Neural cell (in vitro differentiated cells): ENCODE measurements at regions not wholly inside any gene's neighbourhood (a gene's known extent, or its start where the extent isn't known, plus 50 kb on each side); places are given as distances from the start of the nearest gene placed in this dataset.

Experiments
- EP300 ChIP-seq: fragments of 450-650 bp; conservative IDR thresholded peaks from 2 replicates; pipeline ENCODE4 v1.6.1; 2014; ENCODE audit warnings: antibody characterized with exemption, mild to moderate bottlenecking, moderate library complexity; ENCODE audit not compliant: poor library complexity, severe bottlenecking
- EZH2 ChIP-seq: fragments of 200-600, 300-800 bp; shearing (Covaris generic), sonication (generic); IDR thresholded peaks from 2 replicates; pipeline ENCODE4 v1.6.1; 2014; ENCODE audit warnings: antibody characterized with exemption, low read length, borderline replicate concordance, mild to moderate bottlenecking; ENCODE audit not compliant: insufficient read depth, poor library complexity, severe bottlenecking
- MXI1 ChIP-seq: fragments of 450-650 bp; conservative IDR thresholded peaks from 2 replicates; pipeline ENCODE4 v1.6.1; 2014; ENCODE audit warnings: antibody characterized with exemption, mild to moderate bottlenecking; ENCODE audit not compliant: poor library complexity, severe bottlenecking
- POLR2AphosphoS5 ChIP-seq: IDR thresholded peaks from 2 replicates; pipeline ENCODE4 v1.6.1; 2012
- RAD21 ChIP-seq: fragments of 450-650 bp; conservative IDR thresholded peaks from 2 replicates; pipeline ENCODE4 v1.6.1; 2014; ENCODE audit warnings: antibody characterized with exemption, mild to moderate bottlenecking, moderate library complexity
- SMC3 ChIP-seq: fragments of 450-650 bp; conservative IDR thresholded peaks from 2 replicates; pipeline ENCODE4 v1.6.1; 2014; ENCODE audit warnings: antibody characterized with exemption, mild to moderate bottlenecking, moderate library complexity; ENCODE audit not compliant: poor library complexity
- TAF1 ChIP-seq: IDR thresholded peaks from 2 replicates; pipeline ENCODE4 v1.6.1; 2012; ENCODE audit warnings: low read depth
- TF ChIP-seq, protein P1 (sequence below): fragments of 450-650 bp; IDR thresholded peaks from 2 replicates; pipeline ENCODE4 v1.5.1; 2014; ENCODE audit warnings: antibody characterized with exemption, mild to moderate bottlenecking, moderate library complexity; ENCODE audit not compliant: poor library complexity, severe bottlenecking
- TF ChIP-seq, protein P2 (sequence below): IDR thresholded peaks from 2 replicates; pipeline ENCODE4 v1.6.1; 2012; ENCODE audit warnings: borderline replicate concordance

DNA sequence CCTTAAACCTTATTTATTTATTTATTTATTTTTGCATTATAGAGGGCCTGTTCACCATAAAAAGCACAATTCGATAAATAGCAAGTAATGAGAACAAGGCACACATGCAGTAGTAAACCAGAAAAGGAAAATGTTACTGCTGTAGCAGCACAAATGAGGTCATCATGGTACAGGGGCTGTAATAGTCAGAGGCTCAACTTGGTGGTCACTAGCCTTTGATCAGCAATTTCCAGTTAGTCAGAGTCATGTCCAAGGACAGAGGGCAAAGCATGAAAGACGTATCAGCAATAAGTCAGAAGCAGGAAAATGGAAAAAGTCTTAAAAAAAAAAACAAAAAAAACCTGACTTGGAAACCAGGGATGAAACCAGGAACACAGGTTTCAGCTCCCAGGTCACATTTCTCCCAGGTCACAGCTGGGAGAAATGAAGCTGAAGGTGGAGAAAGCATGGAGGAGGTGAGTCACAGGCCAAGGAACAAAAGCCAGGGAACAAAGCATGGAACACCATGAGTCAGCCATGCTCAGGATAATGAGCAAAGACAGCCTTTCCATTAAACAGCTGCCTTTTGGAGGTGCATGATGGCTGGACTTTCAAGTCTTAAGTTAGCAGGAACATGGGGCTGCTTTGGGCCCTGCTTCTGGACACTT is 556.3 kb downstream of the LTN1 start:
- TF ChIP-seq, protein P1, sequence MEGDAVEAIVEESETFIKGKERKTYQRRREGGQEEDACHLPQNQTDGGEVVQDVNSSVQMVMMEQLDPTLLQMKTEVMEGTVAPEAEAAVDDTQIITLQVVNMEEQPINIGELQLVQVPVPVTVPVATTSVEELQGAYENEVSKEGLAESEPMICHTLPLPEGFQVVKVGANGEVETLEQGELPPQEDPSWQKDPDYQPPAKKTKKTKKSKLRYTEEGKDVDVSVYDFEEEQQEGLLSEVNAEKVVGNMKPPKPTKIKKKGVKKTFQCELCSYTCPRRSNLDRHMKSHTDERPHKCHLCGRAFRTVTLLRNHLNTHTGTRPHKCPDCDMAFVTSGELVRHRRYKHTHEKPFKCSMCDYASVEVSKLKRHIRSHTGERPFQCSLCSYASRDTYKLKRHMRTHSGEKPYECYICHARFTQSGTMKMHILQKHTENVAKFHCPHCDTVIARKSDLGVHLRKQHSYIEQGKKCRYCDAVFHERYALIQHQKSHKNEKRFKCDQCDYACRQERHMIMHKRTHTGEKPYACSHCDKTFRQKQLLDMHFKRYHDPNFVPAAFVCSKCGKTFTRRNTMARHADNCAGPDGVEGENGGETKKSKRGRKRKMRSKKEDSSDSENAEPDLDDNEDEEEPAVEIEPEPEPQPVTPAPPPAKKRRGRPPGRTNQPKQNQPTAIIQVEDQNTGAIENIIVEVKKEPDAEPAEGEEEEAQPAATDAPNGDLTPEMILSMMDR: no peak
- TF ChIP-seq EZH2 (no peak), EP300 (no peak), POLR2AphosphoS5 (no peak), TAF1 (no peak), MXI1 (no peak), RAD21 (no peak), SMC3 (no peak)
- TF ChIP-seq, protein P2, sequence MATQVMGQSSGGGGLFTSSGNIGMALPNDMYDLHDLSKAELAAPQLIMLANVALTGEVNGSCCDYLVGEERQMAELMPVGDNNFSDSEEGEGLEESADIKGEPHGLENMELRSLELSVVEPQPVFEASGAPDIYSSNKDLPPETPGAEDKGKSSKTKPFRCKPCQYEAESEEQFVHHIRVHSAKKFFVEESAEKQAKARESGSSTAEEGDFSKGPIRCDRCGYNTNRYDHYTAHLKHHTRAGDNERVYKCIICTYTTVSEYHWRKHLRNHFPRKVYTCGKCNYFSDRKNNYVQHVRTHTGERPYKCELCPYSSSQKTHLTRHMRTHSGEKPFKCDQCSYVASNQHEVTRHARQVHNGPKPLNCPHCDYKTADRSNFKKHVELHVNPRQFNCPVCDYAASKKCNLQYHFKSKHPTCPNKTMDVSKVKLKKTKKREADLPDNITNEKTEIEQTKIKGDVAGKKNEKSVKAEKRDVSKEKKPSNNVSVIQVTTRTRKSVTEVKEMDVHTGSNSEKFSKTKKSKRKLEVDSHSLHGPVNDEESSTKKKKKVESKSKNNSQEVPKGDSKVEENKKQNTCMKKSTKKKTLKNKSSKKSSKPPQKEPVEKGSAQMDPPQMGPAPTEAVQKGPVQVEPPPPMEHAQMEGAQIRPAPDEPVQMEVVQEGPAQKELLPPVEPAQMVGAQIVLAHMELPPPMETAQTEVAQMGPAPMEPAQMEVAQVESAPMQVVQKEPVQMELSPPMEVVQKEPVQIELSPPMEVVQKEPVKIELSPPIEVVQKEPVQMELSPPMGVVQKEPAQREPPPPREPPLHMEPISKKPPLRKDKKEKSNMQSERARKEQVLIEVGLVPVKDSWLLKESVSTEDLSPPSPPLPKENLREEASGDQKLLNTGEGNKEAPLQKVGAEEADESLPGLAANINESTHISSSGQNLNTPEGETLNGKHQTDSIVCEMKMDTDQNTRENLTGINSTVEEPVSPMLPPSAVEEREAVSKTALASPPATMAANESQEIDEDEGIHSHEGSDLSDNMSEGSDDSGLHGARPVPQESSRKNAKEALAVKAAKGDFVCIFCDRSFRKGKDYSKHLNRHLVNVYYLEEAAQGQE: no peak
